IMR-90 (cell line): ENCODE measurements at regions not wholly inside any gene's neighbourhood (a gene's known extent, or its start where the extent isn't known, plus 50 kb on each side); places are given as distances from the start of the nearest gene placed in this dataset.

Source experiments
- ATAC-seq: fragments of 200-7000 bp; cut with Tn5 transposase; 2 replicates; pipeline ENCODE4 v1.9.1; 2020; ENCODE audit warnings: low read depth, mild to moderate bottlenecking, moderate library complexity
- BruUV-seq: library from RNA; stranded (reverse); fragments of 400-500 nt; replicated peaks from 2 replicates; lab custom pipeline; 2021; lab: Mats Ljungman, UMichigan
- CTCF ChIA-PET: fragments of 300-600 bp; formaldehyde crosslinking; extraction: SDS; loops from one replicate; lab custom pipeline; 2021; ENCODE audit warnings: antibody characterized with exemption; lab: Yijun Ruan, JAX
- POLR2A ChIA-PET: fragments of 300-600 bp; sonication (Branson Sonifier 250); formaldehyde crosslinking; loops from one replicate; lab custom pipeline; 2022; ENCODE audit warnings: antibody characterized with exemption; ENCODE audit not compliant: unreplicated experiment; lab: Charles Lee
- DNase-seq: peaks from one replicate; pipeline ENCODE4 v3.0.0; 2013
- H2AFZ ChIP-seq: replicated peaks from 2 replicates; pipeline ENCODE3; 2013; ENCODE audit warnings: low read length, mild to moderate bottlenecking; ENCODE audit not compliant: poor library complexity
- H2AK5ac ChIP-seq: 2 replicates; pipeline ENCODE4 v1.6.1; 2013; ENCODE audit warnings: low read depth, low read length, inconsistent platforms
- H2AK9ac ChIP-seq: replicated peaks from 2 replicates; pipeline ENCODE3; 2013; ENCODE audit warnings: mild to moderate bottlenecking, low read depth, low read length, moderate library complexity; ENCODE audit not compliant: poor library complexity
- H2BK120ac ChIP-seq: 2 replicates; pipeline ENCODE4 v1.6.1; 2013; ENCODE audit warnings: low read depth, low read length, inconsistent platforms
- H2BK15ac ChIP-seq: 3 replicates; pipeline ENCODE4 v1.6.1; 2013; ENCODE audit warnings: low read depth, low read length, inconsistent platforms
- H2BK20ac ChIP-seq: 2 replicates; pipeline ENCODE4 v1.6.1; 2013; ENCODE audit warnings: low read depth, mild to moderate bottlenecking, inconsistent platforms, low read length, moderate library complexity
- H2BK5ac ChIP-seq: 2 replicates; pipeline ENCODE4 v1.6.1; 2013; ENCODE audit warnings: mild to moderate bottlenecking, low read depth, low read length, inconsistent platforms; ENCODE audit not compliant: poor library complexity, severe bottlenecking
- H3K14ac ChIP-seq: replicated peaks from 2 replicates; pipeline ENCODE4 v1.6.1; 2013; ENCODE audit warnings: low read depth, low read length, inconsistent platforms
- H3K18ac ChIP-seq: 2 replicates; pipeline ENCODE4 v1.6.1; 2013; ENCODE audit warnings: low read depth, low read length, control low read depth
- H3K23ac ChIP-seq: 2 replicates; pipeline ENCODE4 v1.6.1; 2013; ENCODE audit warnings: low read depth, low read length, inconsistent platforms
- H3K27ac ChIP-seq: 2 replicates; pipeline ENCODE4 v1.5.1; 2013; ENCODE audit warnings: mild to moderate bottlenecking, control low read depth, low read length; ENCODE audit not compliant: insufficient read depth
- H3K27me3 ChIP-seq: 2 replicates; pipeline ENCODE4 v1.6.1; 2013; ENCODE audit warnings: low read length; ENCODE audit not compliant: control insufficient read depth, insufficient read depth
- H3K36me3 ChIP-seq: 2 replicates; pipeline ENCODE4 v1.6.1; 2013; ENCODE audit warnings: low read length, mixed read lengths; ENCODE audit not compliant: control insufficient read depth, insufficient read depth
- H3K4ac ChIP-seq: 2 replicates; pipeline ENCODE4 v1.6.1; 2013; ENCODE audit warnings: low read depth, low read length, inconsistent platforms
- H3K4me1 ChIP-seq: 2 replicates; pipeline ENCODE4 v1.6.1; 2013; ENCODE audit warnings: low read length, mixed read lengths; ENCODE audit not compliant: control insufficient read depth, insufficient read depth
- H3K4me2 ChIP-seq: 2 replicates; pipeline ENCODE4 v1.6.1; 2013; ENCODE audit warnings: low read depth, mild to moderate bottlenecking, control low read depth, low read length, moderate library complexity
- H3K4me3 ChIP-seq: 2 replicates; pipeline ENCODE4 v1.5.1; 2013; ENCODE audit warnings: low read depth, mild to moderate bottlenecking, control low read depth, low read length, moderate library complexity; ENCODE audit not compliant: insufficient read depth
- H3K56ac ChIP-seq: 2 replicates; pipeline ENCODE4 v1.6.1; 2013; ENCODE audit warnings: low read length, inconsistent platforms; ENCODE audit not compliant: insufficient read depth; ENCODE audit errors: extremely low read depth
- H3K79me1 ChIP-seq, 2 experiments: 2 replicates each; pipeline ENCODE4 v1.6.1; 2013; ENCODE audit warnings: low read length in 2 of 2, inconsistent platforms in 1 of 2, low read depth in 1 of 2
- H3K9ac ChIP-seq: 2 replicates; pipeline ENCODE4 v1.6.1; 2013; ENCODE audit warnings: low read depth, low read length, control low read depth
- H3K9me1 ChIP-seq: 2 replicates; pipeline ENCODE4 v1.6.1; 2013; ENCODE audit warnings: low read length, inconsistent platforms; ENCODE audit not compliant: insufficient read depth
- H3K9me3 ChIP-seq: 2 replicates; pipeline ENCODE4 v1.6.1; 2013; ENCODE audit warnings: low read length; ENCODE audit not compliant: control insufficient read depth, insufficient read depth
- H4K20me1 ChIP-seq: 2 replicates; pipeline ENCODE4 v1.6.1; 2013; ENCODE audit warnings: low read length, inconsistent platforms; ENCODE audit not compliant: insufficient read depth
- H4K5ac ChIP-seq: 2 replicates; pipeline ENCODE4 v1.6.1; 2013; ENCODE audit warnings: mild to moderate bottlenecking, low read depth, low read length, control low read depth
- H4K8ac ChIP-seq, 2 experiments: 2 replicates each; pipeline ENCODE4 v1.6.1; 2013; ENCODE audit warnings: low read depth in 2 of 2, low read length in 2 of 2, control low read depth in 1 of 2, inconsistent platforms in 1 of 2
- H4K91ac ChIP-seq: 2 replicates; pipeline ENCODE4 v1.6.1; 2013; ENCODE audit warnings: low read depth, low read length, inconsistent platforms; ENCODE audit not compliant: insufficient read depth
- FOS ChIP-seq: fragments of 150-350 bp; IDR thresholded peaks from 2 replicates; pipeline ENCODE4 v1.6.1; 2016; ENCODE audit warnings: low read depth, low read length
- MAZ ChIP-seq: IDR thresholded peaks from 2 replicates; pipeline ENCODE4 v1.6.1; 2012; ENCODE audit warnings: low read depth, mild to moderate bottlenecking, low read length, improper control_type of control experiment, moderate library complexity, borderline replicate concordance
- RCOR1 ChIP-seq: IDR thresholded peaks from 2 replicates; pipeline ENCODE4 v1.6.1; 2012; ENCODE audit warnings: mild to moderate bottlenecking, low read length, improper control_type of control experiment; ENCODE audit not compliant: insufficient replicate concordance
- RFX5 ChIP-seq: IDR thresholded peaks from 2 replicates; pipeline ENCODE4 v1.8.0; 2012; ENCODE audit warnings: low read depth, mild to moderate bottlenecking, low read length, moderate library complexity
- WGBS, 2 experiments: methylation state at CpG; one replicate each; pipeline versions ENCODE4 v1.1.5 to v1.1.7; 2013; ENCODE audit warnings: missing lambda C conversion rate in 2 of 2; ENCODE audit not compliant: insufficient read length in 1 of 2; ENCODE audit errors: extremely low coverage in 2 of 2; 5-methylcytosine and 5-hydroxymethylcytosine counted together
- dilution Hi-C: fragments of 300-500 bp; cut with HindIII; formaldehyde crosslinking; loops from one replicate; pipeline ENCODE4 v1.14.3; 2018; ENCODE audit warnings: low sequenced_read_pairs; ENCODE audit not compliant: unreplicated experiment
- in situ Hi-C: fragments of 300-500 bp; cut with MboI; formaldehyde crosslinking; loops from 3 replicates; pipeline ENCODE4 v1.14.3; 2019; ENCODE audit warnings: low sequenced_read_pairs, inconsistent platforms, mixed read lengths
- intact Hi-C: fragments of 100-400 bp; cut with micrococcal nuclease; formaldehyde crosslinking; loops from 2 replicates; pipeline ENCODE4 v1.10.0; 2022
- TF ChIP-seq, protein P1 (sequence below): conservative IDR thresholded peaks from 2 replicates; pipeline ENCODE4 v1.5.1; 2012; ENCODE audit warnings: mild to moderate bottlenecking, low read depth, low read length, improper control_type of control experiment
- TF ChIP-seq, protein P2 (sequence below): fragments of 150-350 bp; IDR thresholded peaks from 2 replicates; pipeline ENCODE4 v1.6.1; 2016; ENCODE audit warnings: low read depth, mild to moderate bottlenecking, low read length, moderate library complexity, borderline replicate concordance

DNA sequence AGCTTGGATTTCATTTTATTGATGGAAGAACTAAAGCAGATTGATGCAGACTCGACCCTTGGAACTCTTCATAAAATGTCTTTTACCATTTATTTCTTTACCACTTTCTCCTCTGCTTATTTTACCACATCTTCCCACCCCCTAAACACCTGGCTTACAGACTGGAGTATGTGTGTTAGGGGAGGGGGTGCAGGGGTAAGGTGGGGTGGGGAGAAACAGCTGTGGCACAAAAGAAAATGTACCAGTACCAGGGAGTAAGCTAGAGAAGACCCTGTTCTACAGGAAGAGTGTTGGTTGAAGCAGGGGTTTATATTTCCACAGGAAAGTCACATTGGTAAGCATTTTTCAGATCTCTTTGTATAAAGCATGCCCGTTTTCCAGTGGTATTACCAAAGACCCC lies 312.7 kb upstream of the MTNR1B start:
- Histone ChIP-seq H3K4me1 (no peaks in the 10 kb centered on the region), H3K79me1 (no peaks in the 10 kb centered on the region), H3K9ac (no peak overlapping the region), H3K14ac (no peak overlapping the region), H4K20me1 (no peaks in the 10 kb centered on the region), H4K5ac (no peak overlapping the region), H3K27ac (no peak overlapping the region), H2BK120ac (no peak overlapping the region), H2BK20ac (no peak overlapping the region), H3K36me3 (no peaks in the 10 kb centered on the region), H4K91ac (no peak overlapping the region), H2AFZ (no peak overlapping the region), H2AK5ac (no peak overlapping the region), H3K4me3 (no peak overlapping the region), H3K18ac (no peak overlapping the region), H2BK5ac (no peak overlapping the region), H2BK15ac (no peak overlapping the region), H3K4me2 (no peak overlapping the region), H3K9me3 (no peaks in the 10 kb centered on the region), H3K56ac (no peak overlapping the region), H3K9me1 (no peaks in the 10 kb centered on the region), H3K27me3 (no peaks in the 10 kb centered on the region), H3K23ac (no peak overlapping the region), H4K8ac (no peak overlapping the region), H3K4ac (no peak overlapping the region), H2AK9ac (no peak overlapping the region)
- TF ChIP-seq MAZ (no peak), RFX5 (no peak), RCOR1 (no peak), FOS (no peak)
- TF ChIP-seq, protein P1, sequence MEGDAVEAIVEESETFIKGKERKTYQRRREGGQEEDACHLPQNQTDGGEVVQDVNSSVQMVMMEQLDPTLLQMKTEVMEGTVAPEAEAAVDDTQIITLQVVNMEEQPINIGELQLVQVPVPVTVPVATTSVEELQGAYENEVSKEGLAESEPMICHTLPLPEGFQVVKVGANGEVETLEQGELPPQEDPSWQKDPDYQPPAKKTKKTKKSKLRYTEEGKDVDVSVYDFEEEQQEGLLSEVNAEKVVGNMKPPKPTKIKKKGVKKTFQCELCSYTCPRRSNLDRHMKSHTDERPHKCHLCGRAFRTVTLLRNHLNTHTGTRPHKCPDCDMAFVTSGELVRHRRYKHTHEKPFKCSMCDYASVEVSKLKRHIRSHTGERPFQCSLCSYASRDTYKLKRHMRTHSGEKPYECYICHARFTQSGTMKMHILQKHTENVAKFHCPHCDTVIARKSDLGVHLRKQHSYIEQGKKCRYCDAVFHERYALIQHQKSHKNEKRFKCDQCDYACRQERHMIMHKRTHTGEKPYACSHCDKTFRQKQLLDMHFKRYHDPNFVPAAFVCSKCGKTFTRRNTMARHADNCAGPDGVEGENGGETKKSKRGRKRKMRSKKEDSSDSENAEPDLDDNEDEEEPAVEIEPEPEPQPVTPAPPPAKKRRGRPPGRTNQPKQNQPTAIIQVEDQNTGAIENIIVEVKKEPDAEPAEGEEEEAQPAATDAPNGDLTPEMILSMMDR: no peak
- TF ChIP-seq, protein P2, sequence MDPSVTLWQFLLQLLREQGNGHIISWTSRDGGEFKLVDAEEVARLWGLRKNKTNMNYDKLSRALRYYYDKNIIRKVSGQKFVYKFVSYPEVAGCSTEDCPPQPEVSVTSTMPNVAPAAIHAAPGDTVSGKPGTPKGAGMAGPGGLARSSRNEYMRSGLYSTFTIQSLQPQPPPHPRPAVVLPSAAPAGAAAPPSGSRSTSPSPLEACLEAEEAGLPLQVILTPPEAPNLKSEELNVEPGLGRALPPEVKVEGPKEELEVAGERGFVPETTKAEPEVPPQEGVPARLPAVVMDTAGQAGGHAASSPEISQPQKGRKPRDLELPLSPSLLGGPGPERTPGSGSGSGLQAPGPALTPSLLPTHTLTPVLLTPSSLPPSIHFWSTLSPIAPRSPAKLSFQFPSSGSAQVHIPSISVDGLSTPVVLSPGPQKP: no peak
- intact Hi-C loops: no loop called here
- ChIA-PET CTCF (interaction anchor here (0.6 kb wide), 1 partner anchor 703 kb away, joined by 3 read pairs; no protein-coding TSS in a partner anchor), POLR2A (no interaction called here)
- BruUV-seq: no TSS peak
- no peak for ATAC-seq
- in situ Hi-C loops: no loop called here
- WGBS, 2 experiments: no CpG with 5 or more reads among the region's 2 CpGs
- dilution Hi-C loops: no loop called here
- DNase-seq: no peak
